SJCRH30 (cell line): ENCODE measurements at regions not wholly inside any gene's neighbourhood (a gene's known extent, or its start where the extent isn't known, plus 50 kb on each side); places are given as distances from the start of the nearest gene placed in this dataset.
A peak's percentile ranks its signal among the peaks of the same experiment; 100 is the strongest.

Experiments used
- DNase-seq, 2 experiments: peaks; one replicate each; pipeline ENCODE4 v3.0.0-alpha.2; 2015 to 2020
- H3K27ac ChIP-seq: fragments of 250-450 bp; sonication (Bioruptor Pico); 2 replicates; pipeline ENCODE4 v1.5.1; 2020; ENCODE audit warnings: mild to moderate bottlenecking, moderate library complexity
- H3K27me3 ChIP-seq: fragments of 250-450 bp; sonication (Bioruptor Pico); 2 replicates; pipeline ENCODE4 v1.5.1; 2020; ENCODE audit warnings: mild to moderate bottlenecking, moderate library complexity
- H3K36me3 ChIP-seq: fragments of 250-450 bp; sonication (Bioruptor Pico); 2 replicates; pipeline ENCODE4 v1.5.1; 2020; ENCODE audit warnings: mild to moderate bottlenecking, moderate library complexity
- H3K4me1 ChIP-seq: fragments of 250-450 bp; sonication (Bioruptor Pico); 2 replicates; pipeline ENCODE4 v1.5.1; 2020; ENCODE audit warnings: mild to moderate bottlenecking, moderate library complexity
- H3K4me3 ChIP-seq: fragments of 250-450 bp; sonication (Bioruptor Pico); 2 replicates; pipeline ENCODE4 v1.5.1; 2020; ENCODE audit warnings: mild to moderate bottlenecking, moderate library complexity
- H3K9me3 ChIP-seq: fragments of 250-450 bp; sonication (Bioruptor Pico); replicated peaks from 2 replicates; pipeline ENCODE4 v1.5.1; 2020; ENCODE audit warnings: mild to moderate bottlenecking, moderate library complexity

GRCh38 chr2:444937-445884 is 157.3 kb upstream of the ALKAL2 start:
- H3K27ac ChIP-seq = no peak overlapping the region
- no peak for DNase-seq
- peaks cover 19% of the 10 kb centered on the region; the same call in 1 of the 2 replicates for H3K27me3 ChIP-seq
- H3K4me3 ChIP-seq = no peak overlapping the region
- H3K9me3 ChIP-seq = no peaks in the 10 kb centered on the region
- H3K36me3 ChIP-seq = no peaks in the 10 kb centered on the region
- H3K4me1 ChIP-seq = no peaks in the 10 kb centered on the region

DNA sequence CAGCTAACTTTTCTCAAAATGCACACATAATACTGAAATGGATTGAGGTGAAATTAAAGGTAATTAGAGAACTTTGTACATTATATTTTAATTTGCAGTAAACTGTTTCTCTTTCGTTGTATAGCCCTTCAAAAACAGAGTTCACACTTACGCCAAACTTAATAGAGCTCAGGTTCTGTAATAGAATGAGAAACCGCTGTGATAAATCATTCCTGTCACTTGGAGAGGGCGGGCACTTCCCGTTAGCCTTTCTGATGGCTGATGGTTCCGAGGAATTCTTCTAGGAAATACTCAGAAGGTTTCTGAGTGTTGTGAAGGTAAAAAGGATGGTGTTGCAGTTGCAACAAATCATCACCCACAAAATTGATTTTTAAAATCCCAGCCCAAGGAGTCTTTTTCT is 155.8 kb upstream of the ALKAL2 start:
- Histone ChIP-seq H3K27me3 (peaks cover 19% of the 10 kb centered on the region; the same call in 1 of the 2 replicates), H3K36me3 (no peaks in the 10 kb centered on the region), H3K27ac (no peak overlapping the region), H3K4me3 (no peak overlapping the region), H3K9me3 (no peaks in the 10 kb centered on the region), H3K4me1 (no peaks in the 10 kb centered on the region)
- no peak for DNase-seq

DNA sequence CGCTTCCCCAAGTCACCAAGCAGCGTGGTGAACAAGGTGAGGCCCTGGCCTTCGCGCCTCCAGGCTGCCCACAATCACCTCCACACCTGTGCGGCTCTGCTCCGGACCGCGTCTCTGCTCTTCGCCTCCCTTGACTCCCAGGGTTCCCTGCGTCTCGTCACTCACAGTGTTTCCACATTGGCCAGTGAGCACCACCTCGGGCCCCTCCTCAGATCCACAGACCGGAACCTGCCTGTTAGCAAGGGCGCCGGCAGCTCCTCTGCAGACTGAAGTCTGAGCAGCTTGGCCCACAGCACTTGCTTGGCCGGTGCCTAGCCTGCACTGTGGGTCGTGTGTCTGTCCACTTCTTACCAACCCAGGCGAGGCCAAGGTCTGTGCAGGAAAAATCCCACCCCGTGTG is 155.3 kb upstream of the ALKAL2 start:
- H3K4me1 ChIP-seq = no peaks in the 10 kb centered on the region
- H3K27me3 ChIP-seq = peaks cover 17% of the 10 kb centered on the region; the same call in 1 of the 2 replicates
- H3K9me3 ChIP-seq = no peaks in the 10 kb centered on the region
- H3K27ac ChIP-seq = no peak overlapping the region
- no peaks in the 10 kb centered on the region for H3K36me3 ChIP-seq
- no peak overlapping the region for H3K4me3 ChIP-seq
- no peak for DNase-seq

DNA sequence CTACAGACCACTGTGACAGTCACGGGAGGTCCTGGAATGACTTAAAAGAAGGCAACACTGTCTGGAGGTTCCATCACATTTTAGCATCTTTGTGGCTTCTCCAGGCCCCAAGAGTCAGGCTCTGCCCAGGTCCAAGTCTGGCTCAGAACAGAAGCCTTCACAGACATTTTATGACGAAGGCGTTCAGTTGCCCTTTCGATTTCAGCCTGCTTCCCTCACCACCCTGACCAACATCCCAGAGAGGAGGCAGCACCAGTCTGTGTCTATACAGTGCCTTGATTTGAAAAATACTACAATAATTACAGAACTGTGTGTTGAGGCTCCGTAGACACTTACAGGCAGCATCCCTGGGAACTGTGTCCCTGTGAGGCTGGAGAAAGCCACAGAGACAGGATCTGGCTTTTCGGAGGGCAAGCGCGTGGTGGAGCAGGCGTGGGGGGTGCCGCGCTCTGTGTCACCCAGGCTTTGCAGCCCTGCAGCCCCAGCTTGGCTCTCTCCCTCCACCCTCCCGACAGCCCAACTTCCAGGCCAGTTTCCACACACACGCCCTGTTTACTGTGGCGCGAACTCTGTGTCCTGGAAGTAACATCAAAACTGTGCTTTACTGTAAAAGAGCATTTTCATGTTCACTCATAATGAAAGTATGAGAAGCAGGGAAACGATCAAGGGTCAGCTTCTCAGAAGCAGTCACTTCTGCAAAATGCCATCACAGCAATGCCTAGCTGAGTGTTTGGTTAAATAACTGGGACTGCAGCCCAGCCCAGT is 153.5 kb upstream of the ALKAL2 start:
- 0 out of 2 replicates have a peak, but pooled peaks cover 7% of the 10 kb centered on the region for H3K27me3 ChIP-seq
- H3K4me3 ChIP-seq = no peak overlapping the region
- no peaks in the 10 kb centered on the region for H3K36me3 ChIP-seq
- DNase-seq = no peak
- H3K9me3 ChIP-seq = no peaks in the 10 kb centered on the region
- H3K27ac ChIP-seq = no peak overlapping the region
- no peaks in the 10 kb centered on the region for H3K4me1 ChIP-seq

DNA sequence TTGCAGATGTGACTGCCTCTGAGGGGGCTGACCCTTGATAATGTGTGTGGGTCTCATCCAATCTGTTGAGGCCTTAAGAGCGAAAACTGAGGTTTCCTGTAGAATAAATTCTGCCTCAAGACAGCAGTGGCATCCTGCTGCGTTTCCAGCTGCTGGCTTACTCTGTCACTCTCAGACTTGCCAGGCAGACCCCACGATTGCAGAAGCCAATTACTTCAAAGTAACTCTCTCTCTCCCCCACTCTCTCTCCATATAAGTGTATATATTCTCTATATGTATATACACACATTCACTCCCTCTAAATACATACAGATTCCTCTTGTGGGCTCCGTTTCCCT is 152.5 kb upstream of the ALKAL2 start:
- no peaks in the 10 kb centered on the region for H3K9me3 ChIP-seq
- H3K27me3 ChIP-seq = 0 out of 2 replicates have a peak, but pooled peaks cover 6% of the 10 kb centered on the region
- no peaks in the 10 kb centered on the region for H3K4me1 ChIP-seq
- no peak overlapping the region for H3K4me3 ChIP-seq
- DNase-seq = no peak
- no peak overlapping the region for H3K27ac ChIP-seq
- no peaks in the 10 kb centered on the region for H3K36me3 ChIP-seq

GRCh38 chr2:439556-440402 is 151.9 kb upstream of the ALKAL2 start:
- Histone ChIP-seq H3K4me1 (no peaks in the 10 kb centered on the region), H3K4me3 (no peak overlapping the region), H3K36me3 (no peaks in the 10 kb centered on the region), H3K27ac (no peak overlapping the region), H3K9me3 (no peaks in the 10 kb centered on the region), H3K27me3 (0 out of 2 replicates have a peak, but pooled peaks cover 4% of the 10 kb centered on the region)
- no peak for DNase-seq

DNA sequence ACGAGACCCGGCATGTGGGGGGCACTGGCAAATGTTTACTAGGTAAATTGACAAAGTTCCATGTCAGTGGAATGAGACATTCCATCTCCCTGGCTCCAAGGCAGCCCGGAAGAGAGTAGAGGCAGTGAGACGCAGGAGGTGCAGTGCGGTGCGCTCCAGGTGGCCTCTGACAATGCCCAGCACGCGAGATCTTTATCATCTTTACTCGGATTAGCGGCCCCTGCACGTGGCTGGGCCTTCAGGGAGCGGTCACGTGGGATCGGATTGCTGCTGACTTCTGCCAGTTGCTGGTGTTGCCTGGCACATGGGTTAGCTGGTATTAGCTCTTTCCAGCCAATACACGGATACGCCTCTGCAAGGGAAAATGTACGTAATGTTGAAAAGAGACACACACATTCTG is 151.2 kb upstream of the ALKAL2 start:
- Histone ChIP-seq H3K27me3 (0 out of 2 replicates have a peak, but pooled peaks cover 4% of the 10 kb centered on the region), H3K4me1 (no peaks in the 10 kb centered on the region), H3K9me3 (no peaks in the 10 kb centered on the region), H3K27ac (no peak overlapping the region), H3K36me3 (no peaks in the 10 kb centered on the region), H3K4me3 (no peak overlapping the region)
- no peak for DNase-seq

DNA sequence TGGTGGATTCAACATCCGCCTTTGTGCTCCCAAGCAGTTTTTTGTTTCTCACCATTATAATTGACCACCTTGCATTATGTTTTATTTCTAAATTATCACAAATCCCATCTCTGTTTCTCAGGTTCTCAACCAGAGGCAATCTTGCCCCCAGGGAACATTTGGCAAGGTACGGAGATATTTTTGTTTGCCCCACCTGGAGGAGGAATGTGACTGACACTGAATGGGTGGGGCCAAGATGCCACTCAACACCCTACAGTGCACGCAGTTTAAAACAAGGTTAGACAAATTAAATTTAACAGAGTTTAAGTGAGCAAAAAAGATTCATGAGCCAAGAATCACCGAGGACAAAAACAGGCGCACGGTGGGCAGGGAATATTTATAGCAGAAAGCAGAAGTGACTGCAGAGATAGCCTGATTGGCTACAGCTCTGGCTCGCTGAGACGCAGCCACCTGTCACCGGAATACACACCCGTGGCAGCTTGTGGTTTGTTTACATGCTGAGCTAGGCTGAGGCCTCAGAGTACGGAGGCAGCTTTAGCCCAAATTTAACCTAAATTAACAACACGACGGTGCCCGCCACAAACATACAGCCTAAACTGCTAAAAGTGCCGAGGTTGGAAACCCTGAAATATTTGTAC is 150.0 kb upstream of the ALKAL2 start:
- DNase-seq = peak; percentile 57 to 67

DNA sequence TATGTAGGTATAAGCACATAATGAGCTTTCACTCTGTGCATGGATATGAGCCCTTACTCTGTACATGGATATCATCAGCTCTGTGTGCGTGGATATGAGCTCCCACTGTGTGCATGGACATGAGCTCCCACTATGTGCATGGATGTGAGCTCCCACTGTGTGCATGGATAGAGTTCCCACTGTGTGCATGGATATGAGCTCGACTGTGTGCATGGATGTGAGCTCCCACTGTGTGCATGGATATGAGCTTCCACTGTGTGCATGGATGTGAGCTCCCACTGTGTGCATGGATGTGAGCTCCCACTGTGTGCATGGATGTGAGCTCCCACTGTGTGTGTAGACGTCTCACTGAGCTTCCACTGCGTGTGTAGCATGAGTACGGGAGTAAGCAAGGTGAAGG is 149.3 kb upstream of the ALKAL2 start:
- Histone ChIP-seq H3K27ac (no peak overlapping the region), H3K27me3 (no peaks in the 10 kb centered on the region), H3K9me3 (no peaks in the 10 kb centered on the region), H3K4me1 (no peaks in the 10 kb centered on the region), H3K36me3 (no peaks in the 10 kb centered on the region), H3K4me3 (no peak overlapping the region)
- DNase-seq = no peak

More for the DNA sequence above, 150.0 kb upstream of the ALKAL2 start:
- no peaks in the 10 kb centered on the region for H3K27me3 ChIP-seq
- no peaks in the 10 kb centered on the region for H3K36me3 ChIP-seq
- no peak overlapping the region for H3K27ac ChIP-seq
- no peaks in the 10 kb centered on the region for H3K4me1 ChIP-seq
- H3K9me3 ChIP-seq = no peaks in the 10 kb centered on the region
- H3K4me3 ChIP-seq = no peak overlapping the region

- Histone ChIP-seq H3K9me3 (no peaks in the 10 kb centered on the region), H3K27me3 (peaks cover 4% of the 10 kb centered on the region; the same call in 1 of the 2 replicates), H3K4me1 (no peaks in the 10 kb centered on the region), H3K36me3 (no peaks in the 10 kb centered on the region), H3K4me3 (no peak overlapping the region), H3K27ac (no peak overlapping the region)
- DNase-seq = no peak
Measured at GRCh38 chr2:436205-436604, 148.3 kb upstream of the ALKAL2 start.

GRCh38 chr2:434625-435024 is 146.7 kb upstream of the ALKAL2 start:
- H3K36me3 ChIP-seq = no peaks in the 10 kb centered on the region
- H3K4me3 ChIP-seq = no peak overlapping the region
- DNase-seq = no peak
- no peaks in the 10 kb centered on the region for H3K9me3 ChIP-seq
- H3K4me1 ChIP-seq = no peaks in the 10 kb centered on the region
- no peak overlapping the region for H3K27ac ChIP-seq
- H3K27me3 ChIP-seq = peaks cover 4% of the 10 kb centered on the region; the same call in 1 of the 2 replicates

- H3K36me3 ChIP-seq = no peaks in the 10 kb centered on the region
- peaks cover 4% of the 10 kb centered on the region; the same call in 1 of the 2 replicates for H3K27me3 ChIP-seq
- DNase-seq = no peak
- no peaks in the 10 kb centered on the region for H3K9me3 ChIP-seq
- H3K4me1 ChIP-seq = no peaks in the 10 kb centered on the region
- no peak overlapping the region for H3K4me3 ChIP-seq
- H3K27ac ChIP-seq = no peak overlapping the region
Measured at GRCh38 chr2:433216-433615, 145.3 kb upstream of the ALKAL2 start.

GRCh38 chr2:430291-431040 is 142.6 kb upstream of the ALKAL2 start:
- H3K27ac ChIP-seq = no peak overlapping the region
- DNase-seq = no peak
- H3K36me3 ChIP-seq = no peaks in the 10 kb centered on the region
- no peaks in the 10 kb centered on the region for H3K9me3 ChIP-seq
- no peak overlapping the region for H3K4me3 ChIP-seq
- H3K4me1 ChIP-seq = no peaks in the 10 kb centered on the region
- H3K27me3 ChIP-seq = peaks cover 4% of the 10 kb centered on the region; the same call in 1 of the 2 replicates
